ENCODE measurements at regions not wholly inside any gene's neighbourhood (a gene's known extent, or its start where the extent isn't known, plus 50 kb on each side); places are given as distances from the start of the nearest gene placed in this dataset.
A peak's percentile ranks its signal among the peaks of the same experiment; 100 is the strongest.

GRCh38 chrX:40174854-40175510 lies 77.2 kb upstream of the BCOR start:
- intact Hi-C loops (cut with DNase I), result loop anchor here (5.0 to 10.0 kb wide), 2 partner anchors 83 to 90 kb away; no protein-coding TSS in a partner anchor
- Histone ChIP-seq H3K27ac (replicated peaks in 1 of 4) (peak overlapping the region; percentile 90 to 96 (median 94)), H3K9me3 (no peaks in the 10 kb centered on the region), H3K4me3 (peak overlapping the region; percentile 62 to 67 (median 64)), H3K27me3 (peaks cover 0 to 8% (median 2%) of the 10 kb centered on the region in 4 donors), H3K4me1 (peaks cover 10 to 75% (median 40%) of the 10 kb centered on the region in 4 donors), H3K36me3 (no peaks in the 10 kb centered on the region)
- 3% methylated on average over 43 of the region's 53 CpGs for WGBS
- TF ChIP-seq EP300 (IDR thresholded peaks at IDR 0.05) (no peak), CTCF (IDR thresholded peaks at IDR 0.05) (no peak), POLR2A (IDR thresholded peaks at IDR 0.05; ENCODE audit: low read depth) (no peak), POLR2AphosphoS5 (IDR thresholded peaks at IDR 0.05) (no peak)
- no peak for DNase-seq (ENCODE audit: extremely low spot score)

GRCh38 chrX:40174001-40174853 lies 76.5 kb upstream of the BCOR start:
- DNase-seq (ENCODE audit: extremely low spot score), result no peak
- Histone ChIP-seq H3K4me1 (peaks cover 10 to 83% (median 42%) of the 10 kb centered on the region in 4 donors), H3K9me3 (no peaks in the 10 kb centered on the region), H3K27ac (replicated peaks in 1 of 4) (peak overlapping the region; percentile 90 to 96 (median 94)), H3K4me3 (peak overlapping the region; percentile 62 to 67 (median 64)), H3K27me3 (peaks cover 0 to 13% (median 2%) of the 10 kb centered on the region in 4 donors), H3K36me3 (no peaks in the 10 kb centered on the region)
- WGBS, result 10% methylated on average over 39 of the region's 41 CpGs
- no peak for TF ChIP-seq POLR2AphosphoS5 (IDR thresholded peaks at IDR 0.05)
- no peak for TF ChIP-seq EP300 (IDR thresholded peaks at IDR 0.05)
- TF ChIP-seq POLR2A (IDR thresholded peaks at IDR 0.05; ENCODE audit: low read depth), result no peak
- no peak for TF ChIP-seq CTCF (IDR thresholded peaks at IDR 0.05)
- intact Hi-C loops (cut with DNase I), result loop anchor here (5.0 to 10.0 kb wide), 2 partner anchors 82 to 91 kb away; no protein-coding TSS in a partner anchor

- peaks cover 0 to 19% (median 2%) of the 10 kb centered on the region in 4 donors for H3K27me3 ChIP-seq
- TF ChIP-seq POLR2AphosphoS5 (IDR thresholded peaks at IDR 0.05) (no peak), EP300 (IDR thresholded peaks at IDR 0.05) (no peak), CTCF (IDR thresholded peaks at IDR 0.05) (no peak), POLR2A (IDR thresholded peaks at IDR 0.05; ENCODE audit: low read depth) (no peak)
- peak overlapping the region in 3 of 4 donors; percentile 54 to 58 (median 57) for H3K4me3 ChIP-seq
- H3K36me3 ChIP-seq, result no peaks in the 10 kb centered on the region
- intact Hi-C loops (cut with DNase I), result loop anchor here (5.0 to 10.0 kb wide), 2 partner anchors 81 to 91 kb away; no protein-coding TSS in a partner anchor
- H3K9me3 ChIP-seq, result no peaks in the 10 kb centered on the region
- whole genome bisulfite sequencing, result 61% methylated on average over 17 of the region's 17 CpGs
- H3K4me1 ChIP-seq, result peaks cover 19 to 92% (median 49%) of the 10 kb centered on the region in 4 donors
- peak overlapping the region; percentile 90 to 96 (median 94) for H3K27ac ChIP-seq (replicated peaks in 1 of 4)
- DNase-seq (ENCODE audit: extremely low spot score), result no peak
Measured at GRCh38 chrX:40173143-40174000, 75.6 kb upstream of the BCOR start.

- Histone ChIP-seq H3K4me1 (peaks cover 19 to 97% (median 55%) of the 10 kb centered on the region in 4 donors), H3K36me3 (no peaks in the 10 kb centered on the region), H3K9me3 (no peaks in the 10 kb centered on the region), H3K4me3 (peak overlapping the region; percentile 54 to 58 (median 57)), H3K27ac (replicated peaks in 1 of 4) (peak overlapping the region; percentile 90 to 96 (median 94)), H3K27me3 (peaks cover 0 to 23% (median 2%) of the 10 kb centered on the region in 4 donors)
- TF ChIP-seq POLR2AphosphoS5 (IDR thresholded peaks at IDR 0.05), result peak; percentile 43 to 70
- no peak for TF ChIP-seq EP300 (IDR thresholded peaks at IDR 0.05)
- TF ChIP-seq CTCF (IDR thresholded peaks at IDR 0.05), result no peak
- TF ChIP-seq POLR2A (IDR thresholded peaks at IDR 0.05; ENCODE audit: low read depth), result no peak
- intact Hi-C loops (cut with DNase I), result loop anchor here (1.0 to 10.0 kb wide), 3 partner anchors 17 to 92 kb away; no protein-coding TSS in a partner anchor
- DNase-seq (ENCODE audit: extremely low spot score), result no peak
- WGBS, result 4% methylated on average over 29 of the region's 60 CpGs
Measured at GRCh38 chrX:40172401-40173142, 74.8 kb upstream of the BCOR start.

Measured in esophagus muscularis mucosa (tissue), 4 donors.